ENCODE measurements at regions not wholly inside any gene's neighbourhood (a gene's known extent, or its start where the extent isn't known, plus 50 kb on each side); places are given as distances from the start of the nearest gene placed in this dataset.

DNA sequence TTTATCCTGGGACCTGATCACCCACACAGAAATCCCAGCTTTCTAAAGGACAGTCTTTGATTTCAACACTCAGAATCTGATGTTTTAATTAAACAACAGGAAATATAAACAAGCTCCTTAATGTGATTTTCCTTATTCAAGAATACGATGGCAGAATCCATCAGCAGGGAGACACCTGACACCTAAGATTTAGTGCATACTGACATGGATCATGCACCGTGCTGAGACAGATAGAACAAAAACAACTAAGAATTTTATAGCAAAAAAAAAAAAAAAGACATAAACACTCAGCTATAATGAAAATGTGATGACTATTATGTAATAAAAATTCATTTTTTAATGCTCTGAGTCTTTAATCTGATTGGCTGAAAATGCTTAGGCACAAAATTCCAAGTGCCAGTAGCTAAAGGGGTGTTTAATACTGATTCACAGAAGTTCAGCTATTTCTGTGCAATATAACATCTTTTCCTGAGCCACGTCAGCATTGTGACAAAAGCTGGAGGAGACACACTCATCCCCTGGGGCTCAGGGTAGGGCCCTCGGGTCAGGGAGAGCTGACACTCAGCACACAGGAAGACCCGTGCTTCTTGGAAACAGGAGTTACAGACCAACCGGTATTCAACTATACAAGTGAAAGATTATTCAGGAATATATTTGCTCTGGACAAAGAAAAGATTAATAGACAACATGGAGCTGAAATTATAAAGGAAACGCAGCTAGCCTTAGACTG is 247.4 kb downstream of the FBXO15 start:
- intact Hi-C loops (cut with DNase I), result no loop called here
- Histone ChIP-seq H3K27me3 (no peaks in the 10 kb centered on the region), H3K4me3 (no peak overlapping the region), H3K4me1 (no peaks in the 10 kb centered on the region), H3K9me3 (no peaks in the 10 kb centered on the region), H3K36me3 (no peaks in the 10 kb centered on the region), H3K27ac (no peak overlapping the region)
- no peak for DNase-seq (ENCODE audit: extremely low spot score in 2 of 2)
- TF ChIP-seq CTCF (IDR thresholded peaks at IDR 0.05) (no peak), POLR2A (IDR thresholded peaks at IDR 0.05) (no peak), POLR2AphosphoS5 (IDR thresholded peaks at IDR 0.05; ENCODE audit: insufficient read depth in 1 of 2, low read depth in 1 of 2) (no peak)

- TF ChIP-seq CTCF (IDR thresholded peaks at IDR 0.05), result no peak
- H3K4me3 ChIP-seq, result no peak overlapping the region
- no peaks in the 10 kb centered on the region for H3K27me3 ChIP-seq
- H3K27ac ChIP-seq, result no peak overlapping the region
- H3K36me3 ChIP-seq, result no peaks in the 10 kb centered on the region
- no peaks in the 10 kb centered on the region for H3K4me1 ChIP-seq
- H3K9me3 ChIP-seq, result no peaks in the 10 kb centered on the region
- intact Hi-C loops (cut with DNase I), result no loop called here
- no peak for DNase-seq (ENCODE audit: extremely low spot score in 2 of 2)
Measured at GRCh38 chr18:73897517-73897916, 250.1 kb downstream of the FBXO15 start.

GRCh38 chr18:73896685-73897084 is 250.9 kb downstream of the FBXO15 start:
- Histone ChIP-seq H3K9me3 (no peaks in the 10 kb centered on the region), H3K27ac (no peak overlapping the region), H3K4me3 (no peak overlapping the region), H3K4me1 (no peaks in the 10 kb centered on the region), H3K27me3 (no peaks in the 10 kb centered on the region), H3K36me3 (no peaks in the 10 kb centered on the region)
- no peak for DNase-seq (ENCODE audit: extremely low spot score in 2 of 2)
- intact Hi-C loops (cut with DNase I), result no loop called here
- TF ChIP-seq POLR2AphosphoS5 (IDR thresholded peaks at IDR 0.05; ENCODE audit: insufficient read depth in 1 of 2, low read depth in 1 of 2) (no peak), CTCF (IDR thresholded peaks at IDR 0.05) (no peak), POLR2A (IDR thresholded peaks at IDR 0.05) (no peak)

GRCh38 chr18:73895701-73896100 is 251.9 kb downstream of the FBXO15 start:
- H3K4me1 ChIP-seq, result no peaks in the 10 kb centered on the region
- H3K36me3 ChIP-seq, result no peaks in the 10 kb centered on the region
- TF ChIP-seq POLR2AphosphoS5 (IDR thresholded peaks at IDR 0.05; ENCODE audit: insufficient read depth in 1 of 2, low read depth in 1 of 2) (no peak), CTCF (IDR thresholded peaks at IDR 0.05) (no peak), POLR2A (IDR thresholded peaks at IDR 0.05) (no peak)
- intact Hi-C loops (cut with DNase I), result no loop called here
- no peaks in the 10 kb centered on the region for H3K9me3 ChIP-seq
- no peak overlapping the region for H3K27ac ChIP-seq
- H3K4me3 ChIP-seq, result no peak overlapping the region
- H3K27me3 ChIP-seq, result no peaks in the 10 kb centered on the region
- no peak for DNase-seq (ENCODE audit: extremely low spot score in 2 of 2)

DNA sequence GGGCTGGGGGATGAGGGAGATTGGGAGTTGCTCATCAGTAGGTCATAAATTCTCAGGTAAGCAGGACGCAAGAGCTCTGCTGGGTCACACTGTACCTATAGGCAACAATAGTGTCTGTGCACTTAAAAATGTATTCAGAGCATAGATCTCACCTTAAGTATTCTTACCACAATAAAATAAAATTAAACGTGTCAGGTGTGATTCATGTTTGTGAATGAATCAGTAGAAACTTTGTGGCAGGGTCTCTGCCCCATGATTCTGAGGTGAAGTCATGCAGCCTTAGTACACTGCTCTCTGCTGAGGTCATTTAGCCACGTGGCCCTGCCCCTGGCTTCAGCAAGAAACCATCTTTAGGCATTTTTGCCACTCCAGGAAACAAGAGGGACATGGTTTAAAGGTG is 253.8 kb downstream of the FBXO15 start:
- TF ChIP-seq POLR2AphosphoS5 (IDR thresholded peaks at IDR 0.05; ENCODE audit: insufficient read depth in 1 of 2, low read depth in 1 of 2) (no peak), CTCF (IDR thresholded peaks at IDR 0.05) (no peak), POLR2A (IDR thresholded peaks at IDR 0.05) (no peak)
- H3K4me3 ChIP-seq, result no peak overlapping the region
- no peak for DNase-seq (ENCODE audit: extremely low spot score in 2 of 2)
- no peaks in the 10 kb centered on the region for H3K9me3 ChIP-seq
- H3K4me1 ChIP-seq, result no peaks in the 10 kb centered on the region
- H3K27ac ChIP-seq, result no peak overlapping the region
- H3K36me3 ChIP-seq, result no peaks in the 10 kb centered on the region
- intact Hi-C loops (cut with DNase I), result no loop called here
- H3K27me3 ChIP-seq, result no peaks in the 10 kb centered on the region

All from vagina (tissue), 2 donors.